Mucosa of descending colon (tissue), 3 donors: ENCODE measurements at regions not wholly inside any gene's neighbourhood (a gene's known extent, or its start where the extent isn't known, plus 50 kb on each side); places are given as distances from the start of the nearest gene placed in this dataset.

Source experiments
- ATAC-seq: fragments of 200-7000 bp; cut with Tn5 transposase; one replicate; pipeline ENCODE4 v1.9.1; 2020; ENCODE audit warnings: mild to moderate bottlenecking, moderate library complexity
- DNase-seq, 3 donors: peaks; one replicate each; pipeline ENCODE4 v3.0.0-alpha.2; 2020
- H3K36me3 ChIP-seq: fragments of 200-600 bp; one replicate; pipeline ENCODE4 v1.8.0; 2021; ENCODE audit warnings: low read depth, mild to moderate bottlenecking
- H3K4me1 ChIP-seq: fragments of 200-600 bp; one replicate; pipeline ENCODE4 v1.8.0; 2021; ENCODE audit warnings: low read depth, mild to moderate bottlenecking
- H3K4me3 ChIP-seq: fragments of 200-600 bp; one replicate; pipeline ENCODE4 v1.8.0; 2021; ENCODE audit warnings: mild to moderate bottlenecking
- H3K9me3 ChIP-seq: fragments of 200-600 bp; one replicate; pipeline ENCODE4 v1.8.0; 2021; ENCODE audit warnings: mild to moderate bottlenecking
- CTCF ChIP-seq: fragments of 200-600 bp; IDR thresholded peaks from one replicate; pipeline ENCODE4 v1.8.0; 2022; ENCODE audit warnings: antibody characterized with exemption, mild to moderate bottlenecking
- intact Hi-C, 2 donors: fragments of 100-400 bp; cut with DNase I in 1 of 2; cut with micrococcal nuclease in 1 of 2; formaldehyde crosslinking; loops; one replicate each; pipeline versions ENCODE4 v1.11.0 to v1.11.1; 2022; cut with DNase I, micrococcal nuclease
- donor health status: DM: no; HTN: no; CAD: no; lungs with moderate emphysema.
- donor health status: DM: no; HTN: no; CAD: no.
- donor health status: DM: no; HTN: yes; CAD: no.

DNA sequence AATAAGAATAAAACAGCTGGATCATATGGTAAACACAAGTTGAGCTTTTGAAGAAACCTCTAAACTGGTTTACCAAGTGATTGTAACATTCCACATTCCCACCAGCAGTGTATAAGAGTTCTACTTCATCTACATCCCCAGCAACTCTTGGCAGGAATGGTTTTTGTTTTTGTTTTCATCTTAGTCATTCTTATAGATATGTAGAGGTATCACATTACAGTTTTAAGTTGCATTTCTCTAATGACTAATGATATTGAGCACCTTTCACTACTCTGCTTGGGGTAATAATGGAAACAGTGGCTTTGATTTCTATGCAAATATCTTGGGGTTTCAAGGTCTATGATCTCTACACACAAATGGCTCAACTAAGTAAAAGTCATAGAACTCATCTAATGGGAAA is 614.5 kb downstream of the TBC1D4 start:
- intact Hi-C loops = no loop called here
- TF ChIP-seq CTCF = no peak
- Histone ChIP-seq H3K36me3 (no peaks in the 10 kb centered on the region), H3K4me3 (no peak overlapping the region), H3K4me1 (no peaks in the 10 kb centered on the region), H3K9me3 (peaks cover 6% of the 10 kb centered on the region)
- DNase-seq (no peak), ATAC-seq (no peak)

GRCh38 chr13:74866101-74866500 is 615.9 kb downstream of the TBC1D4 start:
- Histone ChIP-seq H3K4me1 (no peaks in the 10 kb centered on the region), H3K9me3 (peaks cover 6% of the 10 kb centered on the region), H3K36me3 (no peaks in the 10 kb centered on the region), H3K4me3 (no peak overlapping the region)
- DNase-seq (no peak), ATAC-seq (no peak)
- intact Hi-C loops = no loop called here
- TF ChIP-seq CTCF = no peak

DNA sequence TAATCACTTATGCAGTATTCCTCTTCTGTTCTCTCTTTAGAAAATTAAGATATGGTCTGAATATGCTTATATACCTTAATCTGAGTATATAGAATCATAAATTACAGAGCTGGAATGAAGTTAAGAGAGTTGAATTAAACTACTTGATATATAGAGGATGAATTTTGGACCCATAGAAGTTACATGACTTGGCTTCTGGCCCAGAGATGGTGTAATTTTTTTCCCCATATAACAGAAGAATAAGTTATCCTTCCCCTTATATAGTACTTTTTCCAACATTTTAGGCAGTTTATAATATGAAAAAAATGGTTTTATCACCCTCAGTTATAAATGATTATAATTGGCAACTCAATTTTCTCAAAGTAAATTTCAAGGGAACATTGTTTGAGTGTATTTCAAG is 616.3 kb downstream of the TBC1D4 start:
- H3K4me3 ChIP-seq = no peak overlapping the region
- H3K4me1 ChIP-seq = no peaks in the 10 kb centered on the region
- H3K9me3 ChIP-seq = peaks cover 6% of the 10 kb centered on the region
- no peak for ATAC-seq
- no peak for TF ChIP-seq CTCF
- intact Hi-C loops = no loop called here
- no peaks in the 10 kb centered on the region for H3K36me3 ChIP-seq
- no peak for DNase-seq

GRCh38 chr13:74860789-74861188 is 621.2 kb downstream of the TBC1D4 start:
- no peak for TF ChIP-seq CTCF
- no peak for DNase-seq
- no peaks in the 10 kb centered on the region for H3K9me3 ChIP-seq
- H3K4me1 ChIP-seq = no peaks in the 10 kb centered on the region
- intact Hi-C loops = no loop called here
- no peak for ATAC-seq
- H3K4me3 ChIP-seq = no peak overlapping the region
- H3K36me3 ChIP-seq = no peaks in the 10 kb centered on the region

DNA sequence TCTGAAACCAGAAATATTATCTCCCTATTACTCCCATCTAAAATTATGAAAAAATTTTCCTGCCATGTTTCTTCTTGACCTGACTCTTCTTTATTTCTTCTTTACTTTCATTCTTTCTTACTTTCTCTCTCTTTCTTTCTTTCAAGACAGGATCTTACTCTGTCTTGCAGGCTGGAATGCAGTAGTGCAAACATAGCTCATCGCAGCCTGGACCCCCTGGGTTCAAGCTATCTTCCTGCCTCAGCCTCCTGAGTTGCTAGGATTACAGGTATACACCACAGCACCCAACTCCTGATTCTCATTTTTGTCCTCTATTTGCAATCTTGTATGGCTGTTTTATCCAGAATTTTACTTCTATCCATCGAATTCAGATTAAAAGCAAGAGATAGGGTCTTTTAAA is 631.1 kb downstream of the TBC1D4 start:
- Histone ChIP-seq H3K4me3 (no peak overlapping the region), H3K36me3 (no peaks in the 10 kb centered on the region), H3K4me1 (no peaks in the 10 kb centered on the region), H3K9me3 (peaks cover 11% of the 10 kb centered on the region)
- ATAC-seq (no peak), DNase-seq (no peak)
- no peak for TF ChIP-seq CTCF
- intact Hi-C loops = no loop called here

DNA sequence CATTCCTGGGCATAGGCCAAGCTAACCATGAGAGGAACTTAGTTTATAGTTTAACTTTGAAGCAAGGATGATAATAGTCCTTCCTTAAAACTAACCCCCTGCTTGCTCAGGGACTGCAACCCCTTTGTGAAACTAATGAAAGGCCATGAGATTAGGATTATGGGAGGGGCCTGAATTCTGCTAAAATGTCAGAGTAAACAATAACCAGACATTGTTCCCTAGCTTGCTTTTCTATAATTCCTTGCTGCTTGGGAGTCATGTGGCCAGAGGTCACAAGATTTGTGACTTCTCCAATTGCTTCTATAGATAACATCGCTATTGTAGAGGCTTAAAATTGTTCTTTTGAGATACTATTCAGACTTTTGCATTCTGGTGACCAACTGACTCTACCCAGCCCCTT is 634.0 kb downstream of the TBC1D4 start:
- DNase-seq (no peak), ATAC-seq (no peak)
- intact Hi-C loops = no loop called here
- Histone ChIP-seq H3K9me3 (peaks cover 9% of the 10 kb centered on the region), H3K4me3 (no peak overlapping the region), H3K36me3 (no peaks in the 10 kb centered on the region), H3K4me1 (no peaks in the 10 kb centered on the region)
- no peak for TF ChIP-seq CTCF
